OCI-LY3 (cell line): ENCODE measurements at regions not wholly inside any gene's neighbourhood (a gene's known extent, or its start where the extent isn't known, plus 50 kb on each side); places are given as distances from the start of the nearest gene placed in this dataset.

ENCODE experiments used
- CTCF ChIP-seq: fragments of 200-600, 300-600 bp; sonication (generic); IDR thresholded peaks from 2 replicates; pipeline ENCODE4 v1.5.1; 2014; ENCODE audit warnings: antibody characterized with exemption, low read length, low read depth
- EZH2phosphoT487 ChIP-seq: fragments of 200-600 bp; shearing (Covaris generic); IDR thresholded peaks from 2 replicates; pipeline ENCODE4 v1.6.1; 2018; ENCODE audit warnings: antibody characterized with exemption, mixed run types, low read depth

DNA sequence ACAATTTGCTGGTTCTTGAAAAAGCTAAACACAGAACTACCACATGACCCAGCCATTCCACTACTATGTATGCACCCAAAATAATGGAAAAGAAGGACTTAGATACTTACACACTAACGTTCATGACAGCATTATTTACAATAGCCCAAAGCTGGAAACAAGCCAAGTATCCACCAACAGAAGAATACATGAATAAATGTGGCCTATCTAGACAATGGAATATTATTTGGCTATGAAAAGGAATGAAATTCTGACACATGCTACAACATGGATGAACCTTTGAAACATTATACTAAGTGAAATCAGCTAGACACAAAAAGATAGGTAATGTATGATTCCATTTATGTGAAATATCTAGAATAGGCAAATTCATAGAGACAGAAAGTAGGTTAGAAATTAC lies 67.4 kb upstream of the EXOC4 start:
- no peak for TF ChIP-seq CTCF
- TF ChIP-seq EZH2phosphoT487, result no peak
